ENCODE measurements at regions not wholly inside any gene's neighbourhood (a gene's known extent, or its start where the extent isn't known, plus 50 kb on each side); places are given as distances from the start of the nearest gene placed in this dataset.

DNA sequence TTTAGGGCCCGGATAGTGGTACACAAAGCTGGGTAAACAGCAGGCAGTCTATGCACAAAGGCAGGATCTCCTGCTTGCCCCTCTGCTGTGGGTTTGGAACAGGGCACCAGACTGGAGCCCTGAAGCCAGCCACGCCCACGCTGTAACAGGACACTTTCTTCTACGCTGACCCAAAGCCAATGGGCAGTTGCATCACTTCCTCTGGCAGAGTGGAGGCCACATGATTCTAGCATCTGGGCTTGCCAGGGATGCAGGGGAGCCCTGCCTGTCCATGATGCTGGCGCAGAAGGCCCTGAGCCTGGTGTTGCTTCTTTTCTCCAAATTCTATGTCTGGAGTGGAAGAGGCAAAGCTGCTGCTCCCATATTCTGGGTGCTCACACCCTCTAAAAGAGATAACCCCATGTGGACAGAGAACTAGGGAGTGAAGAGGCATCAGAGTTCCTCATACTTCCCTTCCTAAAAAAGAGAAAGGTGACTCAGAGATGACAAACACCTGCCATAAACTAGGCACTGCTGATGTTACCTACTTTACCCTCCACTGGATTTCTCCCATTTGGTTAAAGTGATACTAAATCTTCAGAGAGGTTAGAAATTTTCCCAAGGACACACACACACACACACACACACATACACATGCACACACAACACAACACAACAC is 260.3 kb upstream of the KLF4 start:
- Histone ChIP-seq H3K9me3 (ENCODE audit: control insufficient read depth in 4 of 4, low read length in 3 of 4) (no peaks in the 10 kb centered on the region), H3K9ac (ENCODE audit: low read depth in 1 of 2, low read length in 2 of 2) (no peak overlapping the region), H3K4me1 (ENCODE audit: control insufficient read depth in 4 of 4, insufficient read depth in 4 of 4, low read length in 3 of 4) (peaks cover 2 to 24% (median 17%) of the 10 kb centered on the region in 4 donors), H3K36me3 (ENCODE audit: control insufficient read depth in 4 of 4, insufficient read depth in 3 of 4, low read depth in 1 of 4, low read length in 3 of 4) (no peaks in the 10 kb centered on the region), H3K27ac (ENCODE audit: low read depth in 1 of 2, low read length in 2 of 2) (peak overlapping the region; percentile 62 to 89), H3K4me3 (ENCODE audit: low read depth in 1 of 3, low read length in 3 of 3) (no peak overlapping the region), H3K27me3 (ENCODE audit: control insufficient read depth in 4 of 4, insufficient read depth in 4 of 4, low read length in 3 of 4) (no peaks in the 10 kb centered on the region)
- 17% methylated on average over 5 of the region's 5 CpGs for WGBS
- TF ChIP-seq GABPA (IDR thresholded peaks at IDR 0.05 in 1 of 2, conservative IDR thresholded peaks at IDR 0.05 in 1 of 2) (peak in 1 of 2 donors; percentile 73), NR2F2 (IDR thresholded peaks at IDR 0.05) (no peak), RAD21 (IDR thresholded peaks at IDR 0.05) (peak in 1 of 2 donors; percentile 53), RXRA (IDR thresholded peaks at IDR 0.05) (peak in 1 of 2 donors; percentile 70), FOXA1 (IDR thresholded peaks at IDR 0.05) (no peak), JUND (IDR thresholded peaks at IDR 0.05) (peak in 1 of 2 donors; percentile 53), TAF1 (conservative IDR thresholded peaks at IDR 0.05) (no peak), EGR1 (IDR thresholded peaks at IDR 0.05; ENCODE audit: low read depth in 2 of 2) (peak; percentile 90 to 97), SP1 (IDR thresholded peaks at IDR 0.05) (peak; percentile 61), YY1 (IDR thresholded peaks at IDR 0.05) (peak; percentile 52), HNF4G (IDR thresholded peaks at IDR 0.05) (no peak), HNF4A (conservative IDR thresholded peaks at IDR 0.05) (peak in 1 of 2 donors; percentile 68), FOXA2 (IDR thresholded peaks at IDR 0.05) (no peak)
- TF ChIP-seq, protein P1, sequence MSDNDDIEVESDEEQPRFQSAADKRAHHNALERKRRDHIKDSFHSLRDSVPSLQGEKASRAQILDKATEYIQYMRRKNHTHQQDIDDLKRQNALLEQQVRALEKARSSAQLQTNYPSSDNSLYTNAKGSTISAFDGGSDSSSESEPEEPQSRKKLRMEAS (IDR thresholded peaks at IDR 0.05): peak; percentile 84
- TF ChIP-seq, protein P2, sequence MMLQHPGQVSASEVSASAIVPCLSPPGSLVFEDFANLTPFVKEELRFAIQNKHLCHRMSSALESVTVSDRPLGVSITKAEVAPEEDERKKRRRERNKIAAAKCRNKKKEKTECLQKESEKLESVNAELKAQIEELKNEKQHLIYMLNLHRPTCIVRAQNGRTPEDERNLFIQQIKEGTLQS (IDR thresholded peaks at IDR 0.05): peak; percentile 93
- TF ChIP-seq, protein P3, sequence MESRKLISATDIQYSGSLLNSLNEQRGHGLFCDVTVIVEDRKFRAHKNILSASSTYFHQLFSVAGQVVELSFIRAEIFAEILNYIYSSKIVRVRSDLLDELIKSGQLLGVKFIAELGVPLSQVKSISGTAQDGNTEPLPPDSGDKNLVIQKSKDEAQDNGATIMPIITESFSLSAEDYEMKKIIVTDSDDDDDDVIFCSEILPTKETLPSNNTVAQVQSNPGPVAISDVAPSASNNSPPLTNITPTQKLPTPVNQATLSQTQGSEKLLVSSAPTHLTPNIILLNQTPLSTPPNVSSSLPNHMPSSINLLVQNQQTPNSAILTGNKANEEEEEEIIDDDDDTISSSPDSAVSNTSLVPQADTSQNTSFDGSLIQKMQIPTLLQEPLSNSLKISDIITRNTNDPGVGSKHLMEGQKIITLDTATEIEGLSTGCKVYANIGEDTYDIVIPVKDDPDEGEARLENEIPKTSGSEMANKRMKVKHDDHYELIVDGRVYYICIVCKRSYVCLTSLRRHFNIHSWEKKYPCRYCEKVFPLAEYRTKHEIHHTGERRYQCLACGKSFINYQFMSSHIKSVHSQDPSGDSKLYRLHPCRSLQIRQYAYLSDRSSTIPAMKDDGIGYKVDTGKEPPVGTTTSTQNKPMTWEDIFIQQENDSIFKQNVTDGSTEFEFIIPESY (IDR thresholded peaks at IDR 0.05): peak; percentile 49
- TF ChIP-seq, protein P4, sequence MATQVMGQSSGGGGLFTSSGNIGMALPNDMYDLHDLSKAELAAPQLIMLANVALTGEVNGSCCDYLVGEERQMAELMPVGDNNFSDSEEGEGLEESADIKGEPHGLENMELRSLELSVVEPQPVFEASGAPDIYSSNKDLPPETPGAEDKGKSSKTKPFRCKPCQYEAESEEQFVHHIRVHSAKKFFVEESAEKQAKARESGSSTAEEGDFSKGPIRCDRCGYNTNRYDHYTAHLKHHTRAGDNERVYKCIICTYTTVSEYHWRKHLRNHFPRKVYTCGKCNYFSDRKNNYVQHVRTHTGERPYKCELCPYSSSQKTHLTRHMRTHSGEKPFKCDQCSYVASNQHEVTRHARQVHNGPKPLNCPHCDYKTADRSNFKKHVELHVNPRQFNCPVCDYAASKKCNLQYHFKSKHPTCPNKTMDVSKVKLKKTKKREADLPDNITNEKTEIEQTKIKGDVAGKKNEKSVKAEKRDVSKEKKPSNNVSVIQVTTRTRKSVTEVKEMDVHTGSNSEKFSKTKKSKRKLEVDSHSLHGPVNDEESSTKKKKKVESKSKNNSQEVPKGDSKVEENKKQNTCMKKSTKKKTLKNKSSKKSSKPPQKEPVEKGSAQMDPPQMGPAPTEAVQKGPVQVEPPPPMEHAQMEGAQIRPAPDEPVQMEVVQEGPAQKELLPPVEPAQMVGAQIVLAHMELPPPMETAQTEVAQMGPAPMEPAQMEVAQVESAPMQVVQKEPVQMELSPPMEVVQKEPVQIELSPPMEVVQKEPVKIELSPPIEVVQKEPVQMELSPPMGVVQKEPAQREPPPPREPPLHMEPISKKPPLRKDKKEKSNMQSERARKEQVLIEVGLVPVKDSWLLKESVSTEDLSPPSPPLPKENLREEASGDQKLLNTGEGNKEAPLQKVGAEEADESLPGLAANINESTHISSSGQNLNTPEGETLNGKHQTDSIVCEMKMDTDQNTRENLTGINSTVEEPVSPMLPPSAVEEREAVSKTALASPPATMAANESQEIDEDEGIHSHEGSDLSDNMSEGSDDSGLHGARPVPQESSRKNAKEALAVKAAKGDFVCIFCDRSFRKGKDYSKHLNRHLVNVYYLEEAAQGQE (IDR thresholded peaks at IDR 0.05): no peak
- TF ChIP-seq, protein P5, sequence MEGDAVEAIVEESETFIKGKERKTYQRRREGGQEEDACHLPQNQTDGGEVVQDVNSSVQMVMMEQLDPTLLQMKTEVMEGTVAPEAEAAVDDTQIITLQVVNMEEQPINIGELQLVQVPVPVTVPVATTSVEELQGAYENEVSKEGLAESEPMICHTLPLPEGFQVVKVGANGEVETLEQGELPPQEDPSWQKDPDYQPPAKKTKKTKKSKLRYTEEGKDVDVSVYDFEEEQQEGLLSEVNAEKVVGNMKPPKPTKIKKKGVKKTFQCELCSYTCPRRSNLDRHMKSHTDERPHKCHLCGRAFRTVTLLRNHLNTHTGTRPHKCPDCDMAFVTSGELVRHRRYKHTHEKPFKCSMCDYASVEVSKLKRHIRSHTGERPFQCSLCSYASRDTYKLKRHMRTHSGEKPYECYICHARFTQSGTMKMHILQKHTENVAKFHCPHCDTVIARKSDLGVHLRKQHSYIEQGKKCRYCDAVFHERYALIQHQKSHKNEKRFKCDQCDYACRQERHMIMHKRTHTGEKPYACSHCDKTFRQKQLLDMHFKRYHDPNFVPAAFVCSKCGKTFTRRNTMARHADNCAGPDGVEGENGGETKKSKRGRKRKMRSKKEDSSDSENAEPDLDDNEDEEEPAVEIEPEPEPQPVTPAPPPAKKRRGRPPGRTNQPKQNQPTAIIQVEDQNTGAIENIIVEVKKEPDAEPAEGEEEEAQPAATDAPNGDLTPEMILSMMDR (IDR thresholded peaks at IDR 0.05; ENCODE audit: low read depth, low read length, missing input control): no peak
- DNase-seq (ENCODE audit: low spot score): no peak
